ENCODE measurements at regions not wholly inside any gene's neighbourhood (a gene's known extent, or its start where the extent isn't known, plus 50 kb on each side); places are given as distances from the start of the nearest gene placed in this dataset.

- no peaks in the 10 kb centered on the region for H4K20me1 ChIP-seq
- no peak overlapping the region for H3K4me3 ChIP-seq
- no peak overlapping the region for H3K27ac ChIP-seq
- H3K4me2 ChIP-seq: no peak overlapping the region
- no peaks in the 10 kb centered on the region for H3K9me3 ChIP-seq
- H3K9ac ChIP-seq: no peak overlapping the region
- H3K4me1 ChIP-seq: no peaks in the 10 kb centered on the region
- H3K27me3 ChIP-seq: no peaks in the 10 kb centered on the region
- TF ChIP-seq Cebpa-rat (IDR thresholded peaks at IDR 0.05): no peak
- no peaks in the 10 kb centered on the region for H3K36me3 ChIP-seq
Measured at GRCh38 chrX:4905576-4905975, 1192.1 kb upstream of the PRKX start.

GRCh38 chrX:4881277-4881676, 1167.8 kb upstream of the PRKX start:
- Histone ChIP-seq H3K36me3 (no peaks in the 10 kb centered on the region), H3K4me1 (no peaks in the 10 kb centered on the region), H3K27me3 (no peaks in the 10 kb centered on the region), H4K20me1 (no peaks in the 10 kb centered on the region), H3K27ac (no peak overlapping the region), H3K9me3 (0 out of 2 replicates have a peak, but pooled peaks cover 4% of the 10 kb centered on the region), H3K4me3 (no peak overlapping the region), H3K4me2 (no peak overlapping the region), H3K9ac (no peak overlapping the region)
- no peak for TF ChIP-seq Cebpa-rat (IDR thresholded peaks at IDR 0.05)

DNA sequence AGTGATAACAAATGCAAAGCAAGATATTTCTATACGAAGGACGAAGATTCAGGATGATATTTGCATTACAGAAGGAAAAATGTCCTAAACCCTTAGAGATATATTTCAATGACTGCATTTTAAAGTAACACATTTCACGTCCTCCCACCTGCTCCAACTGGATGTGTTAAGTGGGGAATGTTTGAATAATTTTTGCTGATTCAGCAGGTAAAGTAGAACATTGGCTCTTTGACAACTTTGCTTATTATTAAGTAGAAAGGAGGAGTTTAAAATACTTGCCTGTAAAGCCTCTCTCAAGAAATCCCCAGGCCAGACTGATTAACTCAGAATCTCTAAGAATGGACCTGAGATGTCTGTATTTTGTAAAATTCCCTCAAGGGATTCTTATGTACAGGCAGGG, 1165.2 kb upstream of the PRKX start:
- no peak overlapping the region for H3K4me2 ChIP-seq
- H3K9me3 ChIP-seq: 0 out of 2 replicates have a peak, but pooled peaks cover 4% of the 10 kb centered on the region
- H4K20me1 ChIP-seq: no peaks in the 10 kb centered on the region
- no peak for TF ChIP-seq Cebpa-rat (IDR thresholded peaks at IDR 0.05)
- H3K4me1 ChIP-seq: no peaks in the 10 kb centered on the region
- H3K4me3 ChIP-seq: no peak overlapping the region
- no peaks in the 10 kb centered on the region for H3K36me3 ChIP-seq
- no peak overlapping the region for H3K9ac ChIP-seq
- no peaks in the 10 kb centered on the region for H3K27me3 ChIP-seq
- H3K27ac ChIP-seq: no peak overlapping the region

DNA sequence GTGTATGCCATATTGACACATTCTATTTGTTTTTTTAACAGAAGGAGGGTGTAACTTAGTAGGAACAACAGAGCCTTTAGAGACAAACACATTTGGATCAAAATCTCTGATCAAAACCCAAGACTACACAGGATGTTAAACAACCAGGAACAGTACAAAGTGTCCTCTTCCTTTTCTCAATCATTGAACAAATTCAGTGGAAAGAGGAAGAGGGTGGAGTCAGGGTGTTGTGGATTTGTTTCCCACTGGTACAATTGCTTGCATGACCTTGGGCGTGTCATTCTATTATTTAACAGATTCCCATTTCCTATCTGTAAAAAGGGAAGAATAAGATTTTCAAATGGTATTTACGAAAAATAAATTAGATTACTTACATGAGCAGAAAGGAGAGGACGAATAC, 1162.8 kb upstream of the PRKX start:
- H3K4me3 ChIP-seq: no peak overlapping the region
- no peaks in the 10 kb centered on the region for H3K27me3 ChIP-seq
- no peak overlapping the region for H3K4me2 ChIP-seq
- TF ChIP-seq Cebpa-rat (IDR thresholded peaks at IDR 0.05): no peak
- no peak overlapping the region for H3K9ac ChIP-seq
- no peaks in the 10 kb centered on the region for H3K36me3 ChIP-seq
- no peaks in the 10 kb centered on the region for H3K4me1 ChIP-seq
- H3K9me3 ChIP-seq: 0 out of 2 replicates have a peak, but pooled peaks cover 4% of the 10 kb centered on the region
- H4K20me1 ChIP-seq: no peaks in the 10 kb centered on the region
- no peak overlapping the region for H3K27ac ChIP-seq

DNA sequence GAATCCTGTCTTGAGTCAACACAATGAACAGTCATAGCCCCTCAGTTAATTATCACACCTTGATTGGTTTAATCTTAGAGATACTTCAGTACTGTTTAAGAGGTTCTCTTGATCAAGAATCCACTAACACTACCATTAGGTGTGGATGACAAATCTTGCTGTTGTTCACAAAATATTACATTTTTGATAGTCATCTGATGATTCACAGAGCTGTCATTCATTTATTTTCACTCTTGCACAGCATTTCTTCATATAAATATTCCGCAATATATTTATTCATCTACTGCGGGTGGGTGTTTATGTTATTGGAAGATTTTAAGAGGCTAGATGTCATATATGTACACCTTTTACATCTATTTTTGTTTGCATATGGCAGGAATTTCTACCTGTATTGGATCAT, 1138.1 kb upstream of the PRKX start:
- Histone ChIP-seq H3K4me2 (no peak overlapping the region), H3K4me1 (no peaks in the 10 kb centered on the region), H3K9me3 (no peaks in the 10 kb centered on the region), H3K27ac (no peak overlapping the region), H3K36me3 (no peaks in the 10 kb centered on the region), H3K27me3 (no peaks in the 10 kb centered on the region), H3K4me3 (no peak overlapping the region), H3K9ac (no peak overlapping the region), H4K20me1 (no peaks in the 10 kb centered on the region)
- TF ChIP-seq Cebpa-rat (IDR thresholded peaks at IDR 0.05): no peak

DNA sequence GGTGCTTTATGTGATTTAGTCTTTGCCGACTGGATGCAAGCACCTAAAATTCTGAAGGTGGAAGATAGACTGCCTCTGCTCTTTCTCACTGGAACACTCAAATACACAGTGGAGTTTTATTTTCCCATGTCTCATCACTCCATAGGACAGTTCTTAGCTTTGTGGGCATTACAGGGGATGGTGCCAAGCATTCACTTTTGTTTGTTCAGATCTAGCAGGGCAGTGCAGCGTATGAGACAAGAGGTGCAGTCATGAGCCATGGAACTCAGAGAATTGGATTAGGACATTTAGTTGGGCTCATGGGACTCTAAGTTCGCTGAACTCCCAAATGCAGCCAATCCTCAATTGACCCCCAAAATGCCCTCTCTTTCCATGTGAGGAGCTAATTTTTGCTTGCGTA, 1136.9 kb upstream of the PRKX start:
- Histone ChIP-seq H3K4me3 (no peak overlapping the region), H4K20me1 (no peaks in the 10 kb centered on the region), H3K9ac (no peak overlapping the region), H3K4me1 (no peaks in the 10 kb centered on the region), H3K27me3 (no peaks in the 10 kb centered on the region), H3K27ac (no peak overlapping the region), H3K4me2 (no peak overlapping the region), H3K9me3 (no peaks in the 10 kb centered on the region), H3K36me3 (no peaks in the 10 kb centered on the region)
- TF ChIP-seq Cebpa-rat (IDR thresholded peaks at IDR 0.05): no peak

- Histone ChIP-seq H3K9ac (no peak overlapping the region), H3K36me3 (no peaks in the 10 kb centered on the region), H3K4me3 (no peak overlapping the region), H3K9me3 (no peaks in the 10 kb centered on the region; the same call in 1 of the 2 replicates), H3K27ac (no peak overlapping the region), H4K20me1 (no peaks in the 10 kb centered on the region), H3K4me2 (no peak overlapping the region), H3K27me3 (no peaks in the 10 kb centered on the region), H3K4me1 (no peaks in the 10 kb centered on the region)
- no peak for TF ChIP-seq Cebpa-rat (IDR thresholded peaks at IDR 0.05)
Measured at GRCh38 chrX:4844376-4844775, 1130.9 kb upstream of the PRKX start.

- no peaks in the 10 kb centered on the region for H3K4me1 ChIP-seq
- no peak overlapping the region for H3K9ac ChIP-seq
- H3K9me3 ChIP-seq: no peaks in the 10 kb centered on the region; the same call in 1 of the 2 replicates
- no peak overlapping the region for H3K27ac ChIP-seq
- H4K20me1 ChIP-seq: no peaks in the 10 kb centered on the region
- no peak overlapping the region for H3K4me2 ChIP-seq
- TF ChIP-seq Cebpa-rat (IDR thresholded peaks at IDR 0.05): no peak
- H3K27me3 ChIP-seq: no peaks in the 10 kb centered on the region
- H3K4me3 ChIP-seq: no peak overlapping the region
- no peaks in the 10 kb centered on the region for H3K36me3 ChIP-seq
Measured at GRCh38 chrX:4841216-4841745, 1127.8 kb upstream of the PRKX start.

- no peaks in the 10 kb centered on the region for H3K9me3 ChIP-seq
- H3K4me2 ChIP-seq: no peak overlapping the region
Measured at GRCh38 chrX:4831574-4831973, 1118.1 kb upstream of the PRKX start.

DNA sequence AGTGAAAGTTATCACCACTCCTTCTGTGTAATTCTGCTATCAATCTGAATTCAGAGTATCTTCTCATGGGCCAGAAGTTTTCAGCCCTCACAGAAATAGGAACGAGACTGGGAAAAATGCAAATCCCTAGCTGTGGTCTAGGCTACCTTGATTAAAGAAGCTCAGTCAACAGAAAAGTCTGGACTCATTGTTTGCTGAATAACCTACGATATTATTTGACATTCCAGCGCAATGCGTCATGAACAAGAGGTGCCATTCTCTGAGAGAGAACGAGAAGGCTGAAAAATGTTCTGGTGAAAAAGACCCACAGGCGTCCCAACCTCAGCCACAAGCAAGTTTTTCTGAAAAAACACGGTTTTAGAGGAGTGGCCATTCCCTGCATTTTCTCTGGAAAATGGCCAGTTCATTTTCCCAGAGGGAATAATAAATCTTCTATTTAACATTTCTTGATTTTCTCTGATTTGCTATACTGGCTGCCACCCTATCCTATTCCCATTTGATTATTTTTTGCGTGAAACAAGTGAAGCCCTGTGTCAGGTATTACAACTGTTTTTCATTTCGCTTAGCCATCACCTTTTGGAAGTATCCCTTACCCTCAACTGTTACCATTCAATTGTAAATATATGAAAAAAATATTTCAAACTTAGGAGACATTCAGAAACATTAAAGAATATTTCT, 1117.6 kb upstream of the PRKX start:
- Histone ChIP-seq H3K4me2 (no peak overlapping the region), H3K4me3 (no peak overlapping the region), H3K4me1 (no peaks in the 10 kb centered on the region), H3K36me3 (no peaks in the 10 kb centered on the region), H4K20me1 (no peaks in the 10 kb centered on the region), H3K27me3 (no peaks in the 10 kb centered on the region), H3K9ac (no peak overlapping the region), H3K27ac (no peak overlapping the region), H3K9me3 (no peaks in the 10 kb centered on the region)
- TF ChIP-seq Cebpa-rat (IDR thresholded peaks at IDR 0.05): no peak

More at GRCh38 chrX:4831574-4831973, 1118.1 kb upstream of the PRKX start:
- H3K27ac ChIP-seq: no peak overlapping the region
- H3K27me3 ChIP-seq: no peaks in the 10 kb centered on the region
- no peak for TF ChIP-seq Cebpa-rat (IDR thresholded peaks at IDR 0.05)
- no peaks in the 10 kb centered on the region for H4K20me1 ChIP-seq
- H3K4me3 ChIP-seq: no peak overlapping the region
- no peaks in the 10 kb centered on the region for H3K4me1 ChIP-seq
- H3K9ac ChIP-seq: no peak overlapping the region
- H3K36me3 ChIP-seq: no peaks in the 10 kb centered on the region
